ENCODE measurements at regions not wholly inside any gene's neighbourhood (a gene's known extent, or its start where the extent isn't known, plus 50 kb on each side); places are given as distances from the start of the nearest gene placed in this dataset.

GRCh38 chr3:139129892-139130291 is 85.2 kb upstream of the PRR23C start:
- no peak for FAIRE-seq
- no peak for DNase-seq
- H3K27ac ChIP-seq (ENCODE audit: low read depth in 2 of 2, low read length in 2 of 2) = no peak overlapping the region
- no peak overlapping the region for H3K4me3 ChIP-seq (ENCODE audit: low read length in 3 of 3)
- no peak for TF ChIP-seq CTCF (IDR thresholded peaks at IDR 0.05; ENCODE audit: borderline replicate concordance, extremely low read depth, insufficient read depth)
- H3K4me1 ChIP-seq (ENCODE audit: control insufficient read depth in 2 of 3, insufficient read depth in 2 of 3, low read depth in 1 of 3, low read length in 3 of 3) = no peaks in the 10 kb centered on the region
- no peak overlapping the region for H3K9ac ChIP-seq (ENCODE audit: low read length in 3 of 3)
- H3K9me3 ChIP-seq (ENCODE audit: control insufficient read depth in 2 of 3, insufficient read depth in 1 of 3, low read length in 3 of 3) = no peaks in the 10 kb centered on the region
- H3K36me3 ChIP-seq (ENCODE audit: control insufficient read depth in 2 of 3, insufficient read depth in 3 of 3, low read length in 3 of 3) = no peaks in the 10 kb centered on the region
- intact Hi-C loops (cut with DNase I) = no loop called here
- no peaks in the 10 kb centered on the region for H3K27me3 ChIP-seq (ENCODE audit: control insufficient read depth, insufficient read depth, low read length)

GRCh38 chr3:139130390-139131140 is 85.9 kb upstream of the PRR23C start:
- no peak overlapping the region for H3K27ac ChIP-seq (ENCODE audit: low read depth in 2 of 2, low read length in 2 of 2)
- FAIRE-seq = no peak
- H3K9me3 ChIP-seq (ENCODE audit: control insufficient read depth in 2 of 3, insufficient read depth in 1 of 3, low read length in 3 of 3) = no peaks in the 10 kb centered on the region
- H3K4me1 ChIP-seq (ENCODE audit: control insufficient read depth in 2 of 3, insufficient read depth in 2 of 3, low read depth in 1 of 3, low read length in 3 of 3) = no peaks in the 10 kb centered on the region
- peak in 1 of 5 donors; percentile 17 for DNase-seq
- H3K4me3 ChIP-seq (ENCODE audit: low read length in 3 of 3) = no peak overlapping the region
- no peak for TF ChIP-seq CTCF (IDR thresholded peaks at IDR 0.05; ENCODE audit: borderline replicate concordance, extremely low read depth, insufficient read depth)
- H3K27me3 ChIP-seq (ENCODE audit: control insufficient read depth, insufficient read depth, low read length) = no peaks in the 10 kb centered on the region
- H3K9ac ChIP-seq (ENCODE audit: low read length in 3 of 3) = no peak overlapping the region
- intact Hi-C loops (cut with DNase I) = no loop called here
- H3K36me3 ChIP-seq (ENCODE audit: control insufficient read depth in 2 of 3, insufficient read depth in 3 of 3, low read length in 3 of 3) = no peaks in the 10 kb centered on the region

- no peak for TF ChIP-seq CTCF (IDR thresholded peaks at IDR 0.05; ENCODE audit: borderline replicate concordance, extremely low read depth, insufficient read depth)
- Histone ChIP-seq H3K9ac (ENCODE audit: low read length in 3 of 3) (no peak overlapping the region), H3K36me3 (ENCODE audit: control insufficient read depth in 2 of 3, insufficient read depth in 3 of 3, low read length in 3 of 3) (no peaks in the 10 kb centered on the region), H3K9me3 (ENCODE audit: control insufficient read depth in 2 of 3, insufficient read depth in 1 of 3, low read length in 3 of 3) (no peaks in the 10 kb centered on the region), H3K27ac (ENCODE audit: low read depth in 2 of 2, low read length in 2 of 2) (no peak overlapping the region), H3K27me3 (ENCODE audit: control insufficient read depth, insufficient read depth, low read length) (no peaks in the 10 kb centered on the region), H3K4me3 (ENCODE audit: low read length in 3 of 3) (no peak overlapping the region), H3K4me1 (ENCODE audit: control insufficient read depth in 2 of 3, insufficient read depth in 2 of 3, low read depth in 1 of 3, low read length in 3 of 3) (no peaks in the 10 kb centered on the region)
- DNase-seq (no peak), FAIRE-seq (no peak)
- intact Hi-C loops (cut with DNase I) = no loop called here
Observed at GRCh38 chr3:139131951-139132350, 87.3 kb upstream of the PRR23C start.

GRCh38 chr3:139132976-139133375 is 88.3 kb upstream of the PRR23C start:
- H3K27ac ChIP-seq (ENCODE audit: low read depth in 2 of 2, low read length in 2 of 2) = no peak overlapping the region
- FAIRE-seq = no peak
- H3K9ac ChIP-seq (ENCODE audit: low read length in 3 of 3) = no peak overlapping the region
- no peaks in the 10 kb centered on the region for H3K36me3 ChIP-seq (ENCODE audit: control insufficient read depth in 2 of 3, insufficient read depth in 3 of 3, low read length in 3 of 3)
- no peak for TF ChIP-seq CTCF (IDR thresholded peaks at IDR 0.05; ENCODE audit: borderline replicate concordance, extremely low read depth, insufficient read depth)
- H3K4me3 ChIP-seq (ENCODE audit: low read length in 3 of 3) = no peak overlapping the region
- intact Hi-C loops (cut with DNase I) = no loop called here
- no peaks in the 10 kb centered on the region for H3K27me3 ChIP-seq (ENCODE audit: control insufficient read depth, insufficient read depth, low read length)
- H3K9me3 ChIP-seq (ENCODE audit: control insufficient read depth in 2 of 3, insufficient read depth in 1 of 3, low read length in 3 of 3) = no peaks in the 10 kb centered on the region
- no peaks in the 10 kb centered on the region for H3K4me1 ChIP-seq (ENCODE audit: control insufficient read depth in 2 of 3, insufficient read depth in 2 of 3, low read depth in 1 of 3, low read length in 3 of 3)
- DNase-seq = no peak

Data from kidney (tissue), 13 donors.